Tibial nerve (tissue), 4 donors: ENCODE measurements at regions not wholly inside any gene's neighbourhood (a gene's known extent, or its start where the extent isn't known, plus 50 kb on each side); places are given as distances from the start of the nearest gene placed in this dataset.
A peak's percentile ranks its signal among the peaks of the same experiment; 100 is the strongest.

Experiments used
- DNase-seq, 2 donors: peaks; one replicate each; pipeline ENCODE4 v3.0.0-alpha.2; 2019; ENCODE audit warnings: low spot score in 2 of 2
- H3K27ac ChIP-seq, 4 donors: fragments of 200-600 bp; sonication (generic) in 3 of 4; one replicate each; pipeline ENCODE4 v1.5.1; 2017 to 2019; ENCODE audit warnings: mild to moderate bottlenecking in 1 of 4
- H3K27me3 ChIP-seq, 2 donors: fragments of 200-600 bp; sonication (generic) in 1 of 2; one replicate each; pipeline versions ENCODE4 v1.5.1 to v1.6.0; 2017 to 2019
- H3K36me3 ChIP-seq, 3 donors: fragments of 200-600 bp; sonication (generic); one replicate each; pipeline ENCODE4 v1.5.1; 2018 to 2019
- H3K4me1 ChIP-seq, 4 donors: fragments of 200-600 bp; sonication (generic) in 3 of 4; one replicate each; pipeline ENCODE4 v1.5.1; 2017 to 2019
- H3K4me3 ChIP-seq, 4 donors: fragments of 200-600 bp; sonication (generic) in 3 of 4; one replicate each; pipeline ENCODE4 v1.5.1; 2017 to 2019; ENCODE audit warnings: mild to moderate bottlenecking in 1 of 4, moderate library complexity in 1 of 4
- H3K9me3 ChIP-seq, 4 donors: fragments of 200-600 bp; sonication (generic) in 3 of 4; one replicate each; pipeline ENCODE4 v1.5.1; 2017 to 2019
- EP300 ChIP-seq, 2 donors: sonication (generic); formaldehyde crosslinking; IDR thresholded peaks; one replicate each; pipeline ENCODE4 v1.6.1; 2017; ENCODE audit warnings: antibody characterized with exemption in 2 of 2, mild to moderate bottlenecking in 1 of 2
- POLR2A ChIP-seq, 2 donors: fragments of 450-650 bp; IDR thresholded peaks; one replicate each; pipeline ENCODE4 v1.6.1; 2017; ENCODE audit warnings: antibody characterized with exemption in 2 of 2, mild to moderate bottlenecking in 2 of 2, moderate library complexity in 2 of 2
- WGBS, 2 donors: methylation state at CpG; one replicate each; pipeline ENCODE4 v1.1.5; 2018; 5-methylcytosine and 5-hydroxymethylcytosine counted together
- TF ChIP-seq, protein P1 (sequence below), 5 experiments: fragments of 200-600 bp in 3 of 5; fragments of 450-650 bp in 2 of 5; sonication (generic) in 3 of 5; IDR thresholded peaks; one replicate each; pipeline ENCODE4 v1.5.1; 2016 to 2019; ENCODE audit warnings: antibody characterized with exemption in 5 of 5, mild to moderate bottlenecking in 3 of 5, moderate library complexity in 2 of 5

DNA sequence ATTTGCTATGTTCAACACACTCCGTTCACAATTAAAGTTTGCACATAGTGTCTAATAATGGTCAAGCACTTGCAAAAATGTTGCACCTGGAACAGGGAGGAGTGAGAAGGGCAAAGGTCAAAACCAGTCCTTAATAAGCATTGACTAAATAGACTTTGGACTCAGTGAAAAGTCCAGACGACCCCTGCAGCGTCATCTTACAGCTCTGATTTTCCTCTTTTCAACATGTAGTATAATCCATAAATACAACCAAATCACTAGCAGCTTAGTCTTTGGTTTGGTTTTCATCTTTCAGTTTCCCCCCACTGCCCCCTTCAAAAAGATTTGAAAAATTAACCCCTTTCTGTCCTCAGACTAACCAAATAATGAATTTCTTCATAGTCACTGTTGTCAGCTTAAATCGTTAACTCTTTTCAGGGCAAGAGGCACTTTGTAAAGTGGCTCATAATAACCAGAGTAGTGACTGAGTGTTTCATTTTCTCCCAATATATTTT is 290.3 kb downstream of the PTPRC start:
- DNase-seq = no peak
- H3K27me3 ChIP-seq = no peaks in the 10 kb centered on the region
- TF ChIP-seq POLR2A (IDR thresholded peaks at IDR 0.05) (no peak), EP300 (IDR thresholded peaks at IDR 0.05) (no peak)
- TF ChIP-seq, protein P1, sequence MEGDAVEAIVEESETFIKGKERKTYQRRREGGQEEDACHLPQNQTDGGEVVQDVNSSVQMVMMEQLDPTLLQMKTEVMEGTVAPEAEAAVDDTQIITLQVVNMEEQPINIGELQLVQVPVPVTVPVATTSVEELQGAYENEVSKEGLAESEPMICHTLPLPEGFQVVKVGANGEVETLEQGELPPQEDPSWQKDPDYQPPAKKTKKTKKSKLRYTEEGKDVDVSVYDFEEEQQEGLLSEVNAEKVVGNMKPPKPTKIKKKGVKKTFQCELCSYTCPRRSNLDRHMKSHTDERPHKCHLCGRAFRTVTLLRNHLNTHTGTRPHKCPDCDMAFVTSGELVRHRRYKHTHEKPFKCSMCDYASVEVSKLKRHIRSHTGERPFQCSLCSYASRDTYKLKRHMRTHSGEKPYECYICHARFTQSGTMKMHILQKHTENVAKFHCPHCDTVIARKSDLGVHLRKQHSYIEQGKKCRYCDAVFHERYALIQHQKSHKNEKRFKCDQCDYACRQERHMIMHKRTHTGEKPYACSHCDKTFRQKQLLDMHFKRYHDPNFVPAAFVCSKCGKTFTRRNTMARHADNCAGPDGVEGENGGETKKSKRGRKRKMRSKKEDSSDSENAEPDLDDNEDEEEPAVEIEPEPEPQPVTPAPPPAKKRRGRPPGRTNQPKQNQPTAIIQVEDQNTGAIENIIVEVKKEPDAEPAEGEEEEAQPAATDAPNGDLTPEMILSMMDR (IDR thresholded peaks at IDR 0.05) = no peak
- peak overlapping the region in 1 of 4 donors; percentile 5 for H3K4me3 ChIP-seq
- H3K4me1 ChIP-seq = peaks cover 0 to 34% (median 8%) of the 10 kb centered on the region in 4 donors
- H3K9me3 ChIP-seq = no peaks in the 10 kb centered on the region
- 40 to 47% methylated on average over 4 of the region's 4 CpGs for WGBS, 2 donors
- no peaks in the 10 kb centered on the region for H3K36me3 ChIP-seq
- peak overlapping the region in 1 of 4 donors; percentile 79 for H3K27ac ChIP-seq

- no peak for TF ChIP-seq POLR2A (IDR thresholded peaks at IDR 0.05)
- no peak for TF ChIP-seq EP300 (IDR thresholded peaks at IDR 0.05)
- TF ChIP-seq, protein P1 (IDR thresholded peaks at IDR 0.05) = no peak
- peak overlapping the region in 3 of 4 donors; percentile 13 to 79 (median 65) for H3K27ac ChIP-seq
These were observed 291.2 kb downstream of the PTPRC start for GRCh38 chr1:198929961-198930599.

DNA sequence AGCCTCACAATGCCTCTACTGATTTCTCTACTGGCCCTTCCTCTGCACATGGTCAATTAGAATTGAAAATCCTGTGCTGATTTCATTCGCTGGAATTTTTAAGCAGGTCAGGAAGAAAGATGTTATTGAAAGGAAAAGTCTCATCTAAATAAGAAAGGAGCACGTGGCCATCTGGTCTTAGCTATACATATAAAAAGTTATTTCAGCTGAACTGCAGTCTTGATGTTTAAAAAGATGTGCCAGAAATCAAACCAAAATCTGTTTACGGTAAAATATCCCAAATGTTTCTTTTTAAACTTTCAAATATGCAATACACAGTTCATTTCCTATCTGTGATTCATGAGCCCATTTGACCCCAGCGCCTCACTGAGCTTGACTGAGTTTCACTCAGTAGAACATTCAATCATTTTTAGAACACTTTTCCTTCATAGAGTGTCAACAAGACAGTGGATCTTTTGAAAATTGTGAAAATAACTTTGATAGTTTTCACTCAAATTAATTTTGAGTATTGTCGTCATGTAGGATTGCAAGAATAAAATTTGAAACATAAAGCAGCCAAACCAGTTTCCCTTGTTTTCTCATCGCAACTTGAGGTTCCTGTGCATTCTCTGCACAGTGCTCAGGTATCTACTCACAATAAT is 293.6 kb downstream of the PTPRC start:
- H3K4me3 ChIP-seq = peak overlapping the region in 1 of 4 donors; percentile 18
- no peaks in the 10 kb centered on the region for H3K27me3 ChIP-seq
- no peak for DNase-seq
- H3K9me3 ChIP-seq = no peaks in the 10 kb centered on the region
- H3K36me3 ChIP-seq = no peaks in the 10 kb centered on the region
- 37 to 39% methylated on average over 6 of the region's 6 CpGs for WGBS, 2 donors
- H3K4me1 ChIP-seq = peaks cover 0 to 40% (median 8%) of the 10 kb centered on the region in 4 donors
- TF ChIP-seq EP300 (IDR thresholded peaks at IDR 0.05) = no peak
- TF ChIP-seq POLR2A (IDR thresholded peaks at IDR 0.05) = no peak
- TF ChIP-seq, protein P1 (IDR thresholded peaks at IDR 0.05) = no peak
- H3K27ac ChIP-seq = peak overlapping the region in 2 of 4 donors; percentile 87 to 91

More at GRCh38 chr1:198929961-198930599, 291.2 kb downstream of the PTPRC start:
- H3K4me1 ChIP-seq = peaks cover 0 to 32% (median 8%) of the 10 kb centered on the region in 4 donors
- H3K36me3 ChIP-seq = no peaks in the 10 kb centered on the region
- WGBS, 2 donors = 22 to 32% methylated on average over 9 of the region's 9 CpGs
- no peaks in the 10 kb centered on the region for H3K27me3 ChIP-seq
- H3K4me3 ChIP-seq = peak overlapping the region in 3 of 4 donors; percentile 13 to 36 (median 35)
- no peaks in the 10 kb centered on the region for H3K9me3 ChIP-seq
- DNase-seq = no peak

GRCh38 chr1:198933515-198934222 is 294.8 kb downstream of the PTPRC start:
- peak overlapping the region; percentile 28 to 91 (median 59) for H3K27ac ChIP-seq
- no peaks in the 10 kb centered on the region for H3K9me3 ChIP-seq
- 33 to 43% methylated on average over 5 of the region's 5 CpGs for WGBS, 2 donors
- DNase-seq = no peak
- no peaks in the 10 kb centered on the region for H3K27me3 ChIP-seq
- H3K4me1 ChIP-seq = peaks cover 0 to 40% (median 8%) of the 10 kb centered on the region in 4 donors
- TF ChIP-seq POLR2A (IDR thresholded peaks at IDR 0.05) (no peak), EP300 (IDR thresholded peaks at IDR 0.05) (no peak)
- TF ChIP-seq, protein P1 (IDR thresholded peaks at IDR 0.05) = no peak
- no peaks in the 10 kb centered on the region for H3K36me3 ChIP-seq
- peak overlapping the region in 2 of 4 donors; percentile 2 to 61 for H3K4me3 ChIP-seq
